NCI-H187 treated with DMSO at 0.1 percent for 48 hours (cell line): ENCODE measurements at regions not wholly inside any gene's neighbourhood (a gene's known extent, or its start where the extent isn't known, plus 50 kb on each side); places are given as distances from the start of the nearest gene placed in this dataset.
"Not testable (repeated sequence)": the region's sequence is repeated elsewhere in the genome, so short reads cannot be mapped to it uniquely, and the experiment has no call there.

ENCODE experiments used
- DNase-seq: peaks from one replicate; lab custom pipeline; 2025; lab: John Stamatoyannopoulos, UW

GRCh38 chr9:19651681-19652080, 137.2 kb downstream of the SLC24A2 start:
- no peak for DNase-seq

- no peak for DNase-seq
These were observed 138.5 kb downstream of the SLC24A2 start for GRCh38 chr9:19650312-19650711.

- DNase-seq = no peak
These were observed 139.3 kb downstream of the SLC24A2 start for GRCh38 chr9:19649336-19650041.

- no peak for DNase-seq
These were observed 140.2 kb downstream of the SLC24A2 start for GRCh38 chr9:19648672-19649071.

GRCh38 chr9:19643875-19644274, 145.0 kb downstream of the SLC24A2 start:
- DNase-seq = no peak

- no peak for DNase-seq
These were observed 146.6 kb downstream of the SLC24A2 start for GRCh38 chr9:19642256-19642655.

GRCh38 chr9:19641046-19641445, 147.8 kb downstream of the SLC24A2 start:
- no peak for DNase-seq

GRCh38 chr9:19640014-19640413, 148.8 kb downstream of the SLC24A2 start:
- DNase-seq = no peak

GRCh38 chr9:19637084-19637483, 151.8 kb downstream of the SLC24A2 start:
- DNase-seq = no peak

- DNase-seq = no peak
These were observed 154.0 kb downstream of the SLC24A2 start for GRCh38 chr9:19634881-19635280.

GRCh38 chr9:19631181-19631580, 157.7 kb downstream of the SLC24A2 start:
- no peak for DNase-seq

GRCh38 chr9:19630760-19631159, 158.1 kb downstream of the SLC24A2 start:
- DNase-seq = no peak

- no peak for DNase-seq
These were observed 159.3 kb downstream of the SLC24A2 start for GRCh38 chr9:19629488-19629887.

GRCh38 chr9:19625426-19625825, 163.4 kb downstream of the SLC24A2 start:
- DNase-seq = not testable (repeated sequence)

- DNase-seq = no peak
These were observed 164.3 kb downstream of the SLC24A2 start for GRCh38 chr9:19624519-19624918.

- no peak for DNase-seq
These were observed 164.9 kb downstream of the SLC24A2 start for GRCh38 chr9:19623941-19624340.

GRCh38 chr9:19620326-19620725, 168.5 kb downstream of the SLC24A2 start:
- no peak for DNase-seq

GRCh38 chr9:19619221-19619620, 169.6 kb downstream of the SLC24A2 start:
- no peak for DNase-seq

GRCh38 chr9:19618816-19619215, 170.0 kb downstream of the SLC24A2 start:
- no peak for DNase-seq

- no peak for DNase-seq
These were observed 173.7 kb downstream of the SLC24A2 start for GRCh38 chr9:19615036-19615624.

- no peak for DNase-seq
These were observed 174.5 kb downstream of the SLC24A2 start for GRCh38 chr9:19614294-19614693.

GRCh38 chr9:19600538-19600937, 188.3 kb downstream of the SLC24A2 start:
- DNase-seq = no peak

GRCh38 chr9:19598722-19599121, 189.9 kb downstream of the ACER2 start:
- DNase-seq = no peak

GRCh38 chr9:19597176-19597575, 188.4 kb downstream of the ACER2 start:
- DNase-seq = no peak
